ENCODE measurements at regions not wholly inside any gene's neighbourhood (a gene's known extent, or its start where the extent isn't known, plus 50 kb on each side); places are given as distances from the start of the nearest gene placed in this dataset.

DNA sequence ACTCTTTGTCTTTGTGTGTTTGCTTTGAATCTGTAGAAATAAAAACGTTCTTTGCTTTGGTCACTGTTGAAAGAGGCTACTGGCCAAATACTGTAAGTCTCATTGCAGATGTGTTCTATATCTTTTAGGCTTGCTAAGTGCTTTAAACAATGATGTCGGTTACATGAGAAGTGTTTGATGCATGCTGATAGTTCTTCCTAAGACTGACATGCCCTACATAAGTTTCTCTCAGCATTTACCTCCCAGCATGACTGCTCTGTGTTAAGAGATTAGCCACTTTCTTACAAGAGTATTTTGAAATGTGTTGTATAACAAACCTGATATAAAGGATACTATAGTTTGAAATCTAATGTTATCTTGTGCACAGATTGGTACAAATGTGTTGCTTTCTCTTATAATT lies 1088.7 kb downstream of the NSUN3 start:
- no peak overlapping the region for H3K4me3 ChIP-seq (ENCODE audit: low read length)
- no peak for DNase-seq (ENCODE audit: low read depth)
- TF ChIP-seq, protein P1, sequence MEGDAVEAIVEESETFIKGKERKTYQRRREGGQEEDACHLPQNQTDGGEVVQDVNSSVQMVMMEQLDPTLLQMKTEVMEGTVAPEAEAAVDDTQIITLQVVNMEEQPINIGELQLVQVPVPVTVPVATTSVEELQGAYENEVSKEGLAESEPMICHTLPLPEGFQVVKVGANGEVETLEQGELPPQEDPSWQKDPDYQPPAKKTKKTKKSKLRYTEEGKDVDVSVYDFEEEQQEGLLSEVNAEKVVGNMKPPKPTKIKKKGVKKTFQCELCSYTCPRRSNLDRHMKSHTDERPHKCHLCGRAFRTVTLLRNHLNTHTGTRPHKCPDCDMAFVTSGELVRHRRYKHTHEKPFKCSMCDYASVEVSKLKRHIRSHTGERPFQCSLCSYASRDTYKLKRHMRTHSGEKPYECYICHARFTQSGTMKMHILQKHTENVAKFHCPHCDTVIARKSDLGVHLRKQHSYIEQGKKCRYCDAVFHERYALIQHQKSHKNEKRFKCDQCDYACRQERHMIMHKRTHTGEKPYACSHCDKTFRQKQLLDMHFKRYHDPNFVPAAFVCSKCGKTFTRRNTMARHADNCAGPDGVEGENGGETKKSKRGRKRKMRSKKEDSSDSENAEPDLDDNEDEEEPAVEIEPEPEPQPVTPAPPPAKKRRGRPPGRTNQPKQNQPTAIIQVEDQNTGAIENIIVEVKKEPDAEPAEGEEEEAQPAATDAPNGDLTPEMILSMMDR (IDR thresholded peaks at IDR 0.05; ENCODE audit: insufficient read depth, low read depth, low read length, missing control alignments): no peak

GRCh38 chr3:95154766-95155165 lies 1091.9 kb downstream of the NSUN3 start:
- no peak overlapping the region for H3K4me3 ChIP-seq (ENCODE audit: low read length)
- TF ChIP-seq, protein P1 (IDR thresholded peaks at IDR 0.05; ENCODE audit: insufficient read depth, low read depth, low read length, missing control alignments): no peak
- peak; percentile 97 for DNase-seq (ENCODE audit: low read depth)

GRCh38 chr3:95162794-95163193 lies 1099.9 kb downstream of the NSUN3 start:
- no peak overlapping the region for H3K4me3 ChIP-seq (ENCODE audit: low read length)
- TF ChIP-seq, protein P1 (IDR thresholded peaks at IDR 0.05; ENCODE audit: insufficient read depth, low read depth, low read length, missing control alignments): no peak
- DNase-seq (ENCODE audit: low read depth): no peak

DNA sequence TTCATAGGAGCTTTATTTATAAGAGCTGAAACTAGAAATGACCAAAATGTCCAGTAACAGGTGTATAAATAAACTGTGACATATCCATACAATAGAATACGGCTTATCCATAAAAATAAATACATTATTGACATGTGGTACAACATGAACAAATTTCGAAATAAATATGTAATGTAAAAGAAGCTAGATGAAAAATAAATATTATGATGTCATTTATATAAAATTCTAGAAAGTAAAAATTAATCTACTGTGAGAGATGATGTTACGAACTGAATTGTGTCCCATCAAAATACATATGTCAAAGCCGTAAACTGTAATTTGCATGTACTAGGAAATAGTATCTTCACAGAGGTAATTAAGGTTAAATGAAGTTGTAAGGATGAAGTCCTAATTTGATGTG lies 1104.9 kb downstream of the NSUN3 start:
- DNase-seq (ENCODE audit: low read depth): no peak
- H3K4me3 ChIP-seq (ENCODE audit: low read length): no peak overlapping the region
- TF ChIP-seq, protein P1 (IDR thresholded peaks at IDR 0.05; ENCODE audit: insufficient read depth, low read depth, low read length, missing control alignments): no peak

GRCh38 chr3:95168526-95168925 lies 1105.7 kb downstream of the NSUN3 start:
- H3K4me3 ChIP-seq (ENCODE audit: low read length): no peak overlapping the region
- TF ChIP-seq, protein P1 (IDR thresholded peaks at IDR 0.05; ENCODE audit: insufficient read depth, low read depth, low read length, missing control alignments): no peak
- DNase-seq (ENCODE audit: low read depth): no peak

GRCh38 chr3:95172164-95172943 lies 1109.5 kb downstream of the NSUN3 start:
- no peak overlapping the region for H3K4me3 ChIP-seq (ENCODE audit: low read length)
- TF ChIP-seq, protein P1 (IDR thresholded peaks at IDR 0.05; ENCODE audit: insufficient read depth, low read depth, low read length, missing control alignments): no peak
- DNase-seq (ENCODE audit: low read depth): no peak

GRCh38 chr3:95177096-95177495 lies 1114.2 kb downstream of the NSUN3 start:
- DNase-seq (ENCODE audit: low read depth): no peak
- H3K4me3 ChIP-seq (ENCODE audit: low read length): no peak overlapping the region
- TF ChIP-seq, protein P1 (IDR thresholded peaks at IDR 0.05; ENCODE audit: insufficient read depth, low read depth, low read length, missing control alignments): no peak

All from epithelial cell of esophagus (primary cell).